GM18951 (cell line): ENCODE measurements at regions not wholly inside any gene's neighbourhood (a gene's known extent, or its start where the extent isn't known, plus 50 kb on each side); places are given as distances from the start of the nearest gene placed in this dataset.

ENCODE experiments used
- POLR2A ChIP-seq: IDR thresholded peaks from 4 replicates; pipeline ENCODE4 v1.6.1; 2011; ENCODE audit warnings: mild to moderate bottlenecking; ENCODE audit not compliant: insufficient read length, insufficient read depth; ENCODE audit errors: extremely low read depth
- in situ Hi-C: fragments of 300-500 bp; cut with MboI; formaldehyde crosslinking; loops from one replicate; pipeline ENCODE4 v1.12.0; 2022; ENCODE audit warnings: low sequenced_read_pairs, mixed read lengths, inconsistent platforms; ENCODE audit not compliant: unreplicated experiment

DNA sequence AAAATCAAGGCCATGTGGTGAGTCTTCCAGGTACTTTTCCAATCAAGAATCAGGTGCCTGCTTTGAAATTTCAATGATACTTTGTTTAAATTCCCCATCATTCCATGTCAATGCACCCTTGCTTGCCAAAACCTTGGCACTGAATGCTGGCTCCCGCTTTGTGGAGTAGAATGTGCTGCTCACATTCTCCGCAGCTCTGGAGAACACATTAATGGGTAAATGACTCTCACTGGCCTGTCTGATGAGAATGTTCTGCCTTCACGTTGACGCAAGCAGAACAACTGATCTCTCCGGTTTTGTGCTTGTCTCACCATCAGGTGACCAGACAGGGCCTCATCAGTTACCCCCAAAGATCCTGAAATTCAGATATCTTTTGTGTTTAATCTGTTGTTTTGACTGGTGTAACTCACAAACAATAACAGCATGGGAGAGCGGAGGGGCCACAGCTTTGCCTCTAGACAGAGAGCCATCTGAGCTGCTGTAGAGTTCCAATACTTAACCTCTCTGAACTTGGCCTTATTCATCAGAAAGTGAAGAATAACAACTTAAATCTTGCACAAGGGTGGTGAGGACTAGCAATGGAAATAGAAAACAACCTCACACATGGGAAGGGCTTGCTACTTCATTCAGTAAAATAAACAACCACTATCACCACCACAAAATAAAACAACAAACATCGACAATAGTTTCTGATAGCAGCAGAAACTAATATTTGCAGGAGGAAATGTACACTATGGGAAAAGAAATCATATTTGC, 276.9 kb upstream of the IGFBP3 start:
- TF ChIP-seq POLR2A: no peak

DNA sequence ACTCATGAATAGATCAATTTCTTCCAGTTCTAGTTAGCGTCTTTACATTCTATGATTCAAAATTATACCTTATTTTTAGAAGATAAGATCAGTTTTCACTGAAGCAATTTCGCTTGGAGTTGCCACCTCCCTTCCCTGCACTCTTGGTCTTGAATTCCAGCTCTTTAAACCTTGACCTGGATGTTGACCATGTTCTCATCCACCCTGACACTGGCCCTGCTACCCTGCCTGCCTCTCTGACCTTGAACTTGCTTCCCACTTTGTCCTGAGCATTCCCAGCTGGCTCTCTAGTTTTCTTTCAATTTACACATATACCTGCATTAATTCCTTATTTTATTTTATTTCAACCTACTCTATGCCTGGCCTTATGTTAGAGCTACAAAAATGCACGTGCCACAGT, 274.9 kb upstream of the IGFBP3 start:
- TF ChIP-seq POLR2A: no peak
- in situ Hi-C loops: no loop called here

More for the DNA sequence above, 276.9 kb upstream of the IGFBP3 start:
- in situ Hi-C loops: no loop called here

DNA sequence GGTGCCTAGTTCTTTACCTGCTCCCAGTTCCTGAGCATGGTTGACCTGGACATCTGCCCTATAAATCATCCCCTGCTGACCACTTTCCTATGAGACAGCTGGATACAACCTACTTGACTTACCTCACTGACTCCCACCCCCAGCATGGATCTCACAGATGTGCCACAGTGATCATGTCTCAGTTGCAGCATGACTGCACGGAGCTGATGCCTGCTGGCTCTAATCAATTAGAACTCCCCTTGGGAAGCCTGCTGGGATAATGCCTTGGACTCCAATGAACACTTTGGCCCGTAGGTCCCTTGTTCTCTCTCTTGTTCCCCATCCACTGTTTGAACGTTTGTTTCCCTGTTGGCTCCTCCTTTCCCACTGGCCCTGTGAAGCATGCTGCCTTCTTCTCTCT, 271.2 kb upstream of the IGFBP3 start:
- in situ Hi-C loops: no loop called here

DNA sequence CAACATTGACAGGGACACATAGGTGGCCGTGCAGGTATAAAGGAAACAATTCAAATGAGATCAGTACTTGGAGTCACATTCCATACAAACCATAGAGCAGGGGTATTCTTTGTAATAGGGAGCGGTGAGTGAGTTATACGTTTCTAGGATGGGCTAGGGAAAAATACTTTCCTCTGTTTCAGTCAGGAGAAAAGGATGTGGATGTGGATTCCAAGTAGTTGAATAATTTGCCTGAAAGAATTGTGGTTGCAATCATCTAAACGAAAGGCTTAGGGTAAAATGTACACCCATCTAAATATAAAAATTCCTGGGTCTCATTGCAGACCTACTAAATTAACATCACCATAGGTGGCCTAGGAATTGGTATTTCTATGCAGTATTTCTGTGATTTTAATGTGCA, 270.7 kb upstream of the IGFBP3 start:
- in situ Hi-C loops: no loop called here
- no peak for TF ChIP-seq POLR2A

More for the DNA sequence above, 271.2 kb upstream of the IGFBP3 start:
- TF ChIP-seq POLR2A: no peak

DNA sequence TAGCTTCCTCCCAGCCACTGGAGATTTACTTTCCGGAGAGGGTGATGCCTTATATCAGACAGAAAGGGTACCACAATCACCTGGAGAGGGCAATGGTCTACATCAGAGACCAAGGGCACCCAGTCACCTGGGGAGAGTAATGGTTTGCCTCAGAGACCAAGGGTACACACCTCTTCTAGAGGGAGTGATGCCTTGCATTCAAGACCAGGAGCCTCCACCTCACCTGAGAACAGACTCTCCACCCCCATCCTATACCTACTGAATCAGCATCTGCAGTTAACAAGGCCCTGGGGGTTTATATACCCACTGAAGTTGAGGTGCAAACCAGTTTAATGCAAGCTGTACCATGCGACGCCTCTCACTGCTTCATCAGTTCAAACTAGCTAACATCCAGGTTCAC, 270.2 kb upstream of the IGFBP3 start:
- in situ Hi-C loops: no loop called here
- no peak for TF ChIP-seq POLR2A

DNA sequence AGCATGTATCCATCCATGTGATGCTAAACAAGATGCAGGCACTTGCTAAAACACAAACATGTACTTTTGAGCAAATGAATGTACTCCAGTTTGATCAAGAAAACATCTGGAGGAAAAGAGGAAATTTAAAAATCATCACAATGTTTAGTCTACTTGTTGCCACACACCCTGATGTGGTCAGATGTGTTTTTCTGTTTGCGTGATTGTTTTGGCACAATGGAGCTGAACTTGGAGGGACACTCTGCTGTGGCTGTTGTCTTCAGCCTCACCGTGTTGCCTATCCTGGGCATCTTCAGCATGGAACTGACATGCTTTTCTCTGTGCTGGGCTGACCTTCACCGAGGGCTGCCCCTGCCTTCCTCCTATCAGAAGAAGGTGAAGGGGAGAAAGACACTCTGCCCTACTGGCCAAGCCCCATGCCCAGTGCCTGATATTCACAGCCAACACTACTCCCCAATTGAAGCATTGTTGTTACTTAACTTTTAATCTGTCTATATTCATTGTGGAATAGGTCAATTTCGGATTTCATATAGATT, 268.3 kb upstream of the IGFBP3 start:
- TF ChIP-seq POLR2A: no peak
- in situ Hi-C loops: no loop called here

DNA sequence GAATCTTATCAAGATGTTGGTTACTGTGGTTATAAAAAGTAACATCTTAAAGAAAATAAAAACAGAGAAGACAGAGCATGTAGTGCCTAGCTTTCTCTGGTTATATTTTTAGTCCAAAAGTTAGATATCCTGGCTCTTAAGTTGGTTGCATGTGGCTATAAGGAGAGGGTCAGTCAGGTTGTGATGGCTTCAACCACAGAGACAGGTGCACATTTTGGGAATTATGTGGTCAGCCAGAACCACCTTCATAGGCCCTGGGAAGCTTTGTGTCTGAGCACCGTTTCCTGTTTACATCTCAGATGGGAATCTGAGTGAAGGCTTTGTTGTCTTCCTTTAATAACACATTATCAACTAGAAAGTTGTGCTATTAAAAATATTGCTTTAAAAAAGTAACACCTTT, 265.1 kb upstream of the IGFBP3 start:
- in situ Hi-C loops: no loop called here
- no peak for TF ChIP-seq POLR2A

DNA sequence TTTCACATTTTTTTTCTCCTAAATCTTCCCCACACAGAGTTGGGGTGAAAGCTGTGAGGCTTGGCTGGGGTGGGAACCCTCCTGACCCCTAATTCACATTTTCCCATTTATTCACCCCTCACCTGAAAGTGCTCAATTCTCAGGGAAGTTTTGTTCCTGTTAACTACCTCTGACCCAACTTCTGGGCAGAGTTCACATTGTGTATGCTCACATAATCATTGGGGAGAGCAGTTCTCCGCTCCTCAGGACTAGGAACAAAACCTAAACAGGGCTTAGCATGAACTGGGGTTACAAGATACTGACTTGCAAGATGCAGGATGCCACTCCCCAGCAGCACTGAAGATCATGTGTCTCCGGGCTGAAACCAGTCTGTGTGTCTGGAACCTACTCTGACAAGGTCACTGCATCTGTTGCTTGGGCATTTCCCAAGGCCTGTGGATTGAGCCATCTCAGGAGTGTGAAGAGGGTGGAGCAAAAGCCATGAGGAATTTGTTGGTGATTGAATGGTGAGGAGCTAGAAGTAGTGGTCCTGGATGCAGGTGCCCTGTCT, 258.1 kb upstream of the IGFBP3 start:
- TF ChIP-seq POLR2A: no peak
- in situ Hi-C loops: no loop called here

DNA sequence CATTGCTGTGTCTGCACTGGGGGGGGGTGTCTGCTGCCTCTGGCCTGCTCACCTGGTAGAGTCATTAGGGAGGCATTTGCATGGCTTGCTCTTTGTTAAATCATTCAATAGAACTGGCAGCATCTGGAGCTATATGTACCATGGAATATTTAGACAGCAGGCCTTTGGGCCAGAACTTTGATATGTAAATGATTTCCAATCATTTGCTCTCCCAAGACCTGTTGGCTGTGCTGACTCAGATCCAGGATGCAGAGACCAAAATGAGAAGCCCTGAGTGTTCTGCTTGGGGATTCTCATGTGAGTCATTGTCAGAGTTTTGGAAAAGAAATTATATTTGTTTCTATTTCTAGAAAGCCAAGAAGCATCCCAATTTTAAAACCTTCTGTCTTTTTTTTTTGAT, 257.6 kb upstream of the IGFBP3 start:
- in situ Hi-C loops: no loop called here
- TF ChIP-seq POLR2A: no peak

DNA sequence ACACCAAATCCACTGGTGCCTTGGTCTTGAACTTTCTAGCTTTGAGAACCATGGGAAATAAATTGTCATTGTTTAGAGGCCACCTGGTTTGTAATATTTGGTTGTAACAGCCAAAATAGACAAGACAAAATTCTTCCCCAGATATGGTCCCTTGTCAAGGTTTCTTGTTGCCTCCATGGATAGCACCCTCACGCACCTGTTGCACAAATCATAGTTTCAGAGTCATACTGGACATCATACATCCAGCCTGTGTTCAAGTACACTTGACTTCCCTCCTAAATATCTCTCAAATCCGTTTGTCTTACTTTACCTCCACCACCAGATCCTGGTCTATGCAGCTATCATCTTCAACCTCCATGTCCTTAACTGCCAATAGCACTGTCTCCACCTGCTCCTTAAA, 256.7 kb upstream of the IGFBP3 start:
- in situ Hi-C loops: no loop called here
- TF ChIP-seq POLR2A: no peak

DNA sequence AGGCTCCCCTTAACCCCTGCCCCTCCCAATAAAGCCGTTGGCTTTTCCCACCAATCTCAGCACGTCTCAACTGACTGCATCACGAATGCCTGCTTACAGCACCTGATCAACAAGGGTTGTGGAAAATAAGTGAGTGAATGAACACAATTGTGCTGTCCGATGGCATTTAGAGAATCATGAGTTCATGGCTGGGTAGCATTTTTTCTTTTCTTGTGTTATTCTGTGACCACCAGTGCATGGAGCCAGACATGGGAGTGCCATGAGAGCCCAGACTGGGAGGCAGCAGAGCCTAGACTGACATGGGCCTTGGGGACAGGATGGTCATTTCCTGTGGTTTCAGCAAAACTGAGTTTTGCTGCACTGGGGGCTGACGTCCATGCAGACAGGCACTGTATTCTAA, 254.1 kb upstream of the IGFBP3 start:
- TF ChIP-seq POLR2A: no peak
- in situ Hi-C loops: no loop called here

DNA sequence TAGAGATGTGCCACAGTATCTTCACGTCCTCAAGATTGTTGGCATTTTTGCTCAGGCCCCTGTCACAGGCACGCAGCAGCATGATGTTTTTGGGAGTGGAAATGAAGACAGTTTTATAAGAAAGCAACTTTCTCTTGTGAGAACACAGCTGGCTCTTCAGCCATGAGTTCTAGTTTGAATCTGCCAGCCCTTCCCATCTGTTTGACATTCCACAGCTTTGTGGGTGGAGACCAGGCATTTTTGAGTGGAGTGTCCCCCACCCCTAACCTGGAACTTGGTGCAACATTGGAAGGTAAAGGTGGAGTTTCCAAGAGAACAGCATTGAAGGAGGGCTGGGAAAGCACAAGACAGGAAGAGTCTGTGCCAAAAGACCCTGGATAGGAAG, 253.1 kb upstream of the IGFBP3 start:
- in situ Hi-C loops: no loop called here
- no peak for TF ChIP-seq POLR2A

DNA sequence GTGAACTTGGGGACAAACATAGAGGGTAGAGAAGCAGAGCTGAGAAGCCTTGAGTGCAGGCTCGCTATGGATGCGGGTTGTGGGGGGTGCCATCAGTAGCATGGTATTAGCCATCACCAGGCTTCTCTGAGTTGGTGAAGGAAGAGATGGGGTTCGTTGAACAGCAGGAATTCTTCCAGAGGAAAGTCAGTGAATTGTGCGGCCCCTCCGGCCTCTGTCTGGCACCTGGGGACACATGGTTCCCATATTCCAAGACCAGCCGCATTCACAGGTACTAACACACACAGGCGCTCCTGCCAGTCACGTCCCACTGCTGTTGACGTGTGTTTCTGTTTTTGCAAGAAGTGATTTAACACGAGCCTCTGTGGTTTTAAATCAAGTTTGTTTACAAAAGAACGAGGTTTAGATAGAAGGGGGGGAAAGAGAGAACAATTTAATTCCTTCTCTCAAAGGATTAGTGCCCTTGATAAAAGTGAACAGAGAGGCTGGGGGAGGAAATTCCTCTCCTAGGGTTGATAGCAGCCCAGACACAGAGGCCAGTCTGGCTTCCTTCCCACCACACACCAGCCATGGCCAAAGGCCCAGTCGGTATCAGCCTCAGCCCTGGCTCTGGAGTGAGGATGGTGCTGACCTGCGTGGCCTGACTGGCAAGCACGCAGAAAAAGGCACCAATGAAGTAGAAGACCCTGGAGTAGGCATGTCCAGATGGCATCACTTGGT, 252.6 kb upstream of the IGFBP3 start:
- in situ Hi-C loops: no loop called here
- TF ChIP-seq POLR2A: no peak

DNA sequence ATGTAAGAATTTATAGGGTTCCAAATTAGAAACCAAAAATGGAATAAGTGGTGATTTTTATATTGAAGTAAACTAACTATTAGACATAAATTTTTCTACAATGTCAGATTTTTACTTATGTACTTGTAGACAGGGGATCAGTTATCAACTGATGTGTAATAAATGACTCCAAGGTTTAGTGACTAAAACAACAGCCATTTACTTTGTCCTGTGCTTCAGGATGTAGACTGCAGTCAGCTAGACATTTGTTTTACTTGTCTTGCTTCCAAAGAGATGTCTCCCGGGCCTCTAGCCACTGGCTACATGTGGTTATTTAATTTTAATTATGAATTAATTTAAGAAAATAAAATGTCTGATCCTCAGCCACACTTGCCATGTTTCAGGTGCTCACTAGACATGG, 249.7 kb upstream of the IGFBP3 start:
- in situ Hi-C loops: no loop called here
- no peak for TF ChIP-seq POLR2A

DNA sequence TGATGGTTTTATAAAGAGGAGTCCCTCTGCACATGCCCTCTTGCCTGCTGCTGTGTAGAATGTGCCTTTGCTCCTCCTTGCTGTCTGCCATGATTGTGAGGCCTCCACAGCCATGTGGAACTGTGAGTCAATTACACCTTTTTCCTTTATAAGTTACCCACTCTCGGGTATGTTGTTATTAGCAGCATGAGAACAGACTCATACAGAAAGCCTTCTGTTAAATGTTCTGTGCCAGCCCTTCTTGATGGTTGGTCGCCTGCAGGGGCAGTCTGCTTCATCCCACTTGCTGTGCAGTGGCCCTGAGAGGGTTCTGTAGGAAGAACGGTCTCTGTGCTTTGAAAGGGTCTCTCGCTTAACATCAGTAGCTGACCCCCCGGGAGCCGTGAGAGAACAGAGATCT, 248.9 kb upstream of the IGFBP3 start:
- in situ Hi-C loops: no loop called here

More for the DNA sequence above, 248.9 kb upstream of the IGFBP3 start:
- no peak for TF ChIP-seq POLR2A
